ENCODE measurements at regions not wholly inside any gene's neighbourhood (a gene's known extent, or its start where the extent isn't known, plus 50 kb on each side); places are given as distances from the start of the nearest gene placed in this dataset.

- ChIA-PET RAD21 (ENCODE audit: low non-redundant PET in 1 of 2, low total read pairs in 2 of 2, uncharacterized antibody in 2 of 2, unreplicated experiment in 2 of 2) (no interaction called here), CTCF (no interaction called here), POLR2A (no interaction called here)
- H3K4me1 ChIP-seq (ENCODE audit: control insufficient read depth in 1 of 2, insufficient read depth in 2 of 2, low read length in 2 of 2), result no peaks in the 10 kb centered on the region
- no peak overlapping the region for H3K9ac ChIP-seq (ENCODE audit: low read length)
- no TSS peak for BruUV-seq (replicated peaks)
- no peak overlapping the region for H3K4me3 ChIP-seq (replicated peaks in 1 of 2; ENCODE audit: low read depth in 1 of 2, low read length in 2 of 2)
- H4K20me1 ChIP-seq (ENCODE audit: insufficient read depth), result no peaks in the 10 kb centered on the region
- intact Hi-C loops (cut with micrococcal nuclease), result no loop called here
- no peaks in the 10 kb centered on the region for H3K36me3 ChIP-seq (ENCODE audit: control insufficient read depth in 1 of 2, insufficient read depth in 2 of 2, low read length in 2 of 2)
- H3K27me3 ChIP-seq (ENCODE audit: insufficient read depth, low read length), result no peaks in the 10 kb centered on the region
- H3K9me3 ChIP-seq (ENCODE audit: control insufficient read depth in 1 of 2, insufficient read depth in 1 of 2, low read depth in 1 of 2, low read length in 2 of 2), result no peaks in the 10 kb centered on the region
- H3K79me2 ChIP-seq (ENCODE audit: insufficient read depth, low read length), result no peaks in the 10 kb centered on the region
- no peak overlapping the region for H3K4me2 ChIP-seq (ENCODE audit: low read length)
- DNase-seq (ENCODE audit: low read depth, low spot score), result no peak
- H3K27ac ChIP-seq (ENCODE audit: low read depth, low read length), result no peak overlapping the region
- H3K9me2 ChIP-seq (ENCODE audit: insufficient read depth), result no peaks in the 10 kb centered on the region
- no peak for ATAC-seq
- no peak overlapping the region for H2AFZ ChIP-seq (ENCODE audit: low read depth, low read length, poor library complexity, severe bottlenecking)
- TF ChIP-seq RAD21 (IDR thresholded peaks at IDR 0.05; ENCODE audit: low read depth) (no peak), EGR1 (IDR thresholded peaks at IDR 0.05; ENCODE audit: low read depth) (no peak), JUND (IDR thresholded peaks at IDR 0.05) (no peak), EZH2phosphoT487 (IDR thresholded peaks at IDR 0.05; ENCODE audit: borderline replicate concordance) (no peak), SRF (IDR thresholded peaks at IDR 0.05; ENCODE audit: low read depth) (no peak), POLR2A (IDR thresholded peaks at IDR 0.05; ENCODE audit: borderline replicate concordance, extremely low read depth, insufficient read depth, insufficient read length) (no peak)
- TF ChIP-seq, protein P1, sequence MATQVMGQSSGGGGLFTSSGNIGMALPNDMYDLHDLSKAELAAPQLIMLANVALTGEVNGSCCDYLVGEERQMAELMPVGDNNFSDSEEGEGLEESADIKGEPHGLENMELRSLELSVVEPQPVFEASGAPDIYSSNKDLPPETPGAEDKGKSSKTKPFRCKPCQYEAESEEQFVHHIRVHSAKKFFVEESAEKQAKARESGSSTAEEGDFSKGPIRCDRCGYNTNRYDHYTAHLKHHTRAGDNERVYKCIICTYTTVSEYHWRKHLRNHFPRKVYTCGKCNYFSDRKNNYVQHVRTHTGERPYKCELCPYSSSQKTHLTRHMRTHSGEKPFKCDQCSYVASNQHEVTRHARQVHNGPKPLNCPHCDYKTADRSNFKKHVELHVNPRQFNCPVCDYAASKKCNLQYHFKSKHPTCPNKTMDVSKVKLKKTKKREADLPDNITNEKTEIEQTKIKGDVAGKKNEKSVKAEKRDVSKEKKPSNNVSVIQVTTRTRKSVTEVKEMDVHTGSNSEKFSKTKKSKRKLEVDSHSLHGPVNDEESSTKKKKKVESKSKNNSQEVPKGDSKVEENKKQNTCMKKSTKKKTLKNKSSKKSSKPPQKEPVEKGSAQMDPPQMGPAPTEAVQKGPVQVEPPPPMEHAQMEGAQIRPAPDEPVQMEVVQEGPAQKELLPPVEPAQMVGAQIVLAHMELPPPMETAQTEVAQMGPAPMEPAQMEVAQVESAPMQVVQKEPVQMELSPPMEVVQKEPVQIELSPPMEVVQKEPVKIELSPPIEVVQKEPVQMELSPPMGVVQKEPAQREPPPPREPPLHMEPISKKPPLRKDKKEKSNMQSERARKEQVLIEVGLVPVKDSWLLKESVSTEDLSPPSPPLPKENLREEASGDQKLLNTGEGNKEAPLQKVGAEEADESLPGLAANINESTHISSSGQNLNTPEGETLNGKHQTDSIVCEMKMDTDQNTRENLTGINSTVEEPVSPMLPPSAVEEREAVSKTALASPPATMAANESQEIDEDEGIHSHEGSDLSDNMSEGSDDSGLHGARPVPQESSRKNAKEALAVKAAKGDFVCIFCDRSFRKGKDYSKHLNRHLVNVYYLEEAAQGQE (IDR thresholded peaks at IDR 0.05; ENCODE audit: low read depth), result no peak
Observed at GRCh38 chr4:175971388-175972179, 94.1 kb upstream of the WDR17 start.
